H1 (cell line): ENCODE measurements at regions not wholly inside any gene's neighbourhood (a gene's known extent, or its start where the extent isn't known, plus 50 kb on each side); places are given as distances from the start of the nearest gene placed in this dataset.

ENCODE experiments used
- RXRA ChIP-seq: IDR thresholded peaks from 2 replicates; pipeline ENCODE4 v1.6.1; 2011; ENCODE audit warnings: low read depth, mild to moderate bottlenecking, low read length, moderate library complexity; ENCODE audit not compliant: insufficient read depth
- TF ChIP-seq, protein P1 (sequence below): IDR thresholded peaks from 2 replicates; pipeline ENCODE4 v1.6.1; 2011; ENCODE audit warnings: low read depth, mild to moderate bottlenecking, low read length; ENCODE audit not compliant: insufficient read depth

DNA sequence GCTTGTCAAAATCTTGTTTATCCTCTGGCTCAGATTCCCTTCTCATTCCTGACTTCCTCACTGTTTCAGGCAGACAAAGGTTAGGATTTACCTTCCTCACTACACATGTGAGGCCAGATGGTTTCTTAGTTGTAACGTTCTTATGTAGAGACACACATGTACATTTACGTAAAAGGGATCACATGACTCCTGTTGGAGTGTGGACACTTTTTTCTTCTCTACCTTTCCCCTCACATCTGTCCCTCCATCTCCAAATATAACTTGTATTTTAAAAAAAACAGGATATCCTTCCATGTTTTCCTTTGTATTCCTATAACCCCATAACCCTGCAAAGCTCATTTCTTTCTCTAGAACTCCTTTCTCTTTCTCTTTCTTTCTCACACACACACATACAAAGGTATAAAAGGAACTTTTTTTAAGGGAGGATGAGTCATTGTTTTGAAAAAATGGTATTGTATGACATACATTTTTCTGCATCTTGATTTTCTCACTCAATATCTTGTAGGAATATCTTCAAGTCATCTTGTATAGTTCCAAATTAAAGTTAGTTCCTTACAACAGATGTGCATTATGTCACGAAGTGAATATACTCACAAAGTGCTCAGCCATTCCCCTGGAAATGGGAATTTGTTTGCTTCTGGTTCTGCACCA, 78.2 kb upstream of the SULF2 start (continued):
- TF ChIP-seq RXRA, result no peak
- TF ChIP-seq, protein P1, sequence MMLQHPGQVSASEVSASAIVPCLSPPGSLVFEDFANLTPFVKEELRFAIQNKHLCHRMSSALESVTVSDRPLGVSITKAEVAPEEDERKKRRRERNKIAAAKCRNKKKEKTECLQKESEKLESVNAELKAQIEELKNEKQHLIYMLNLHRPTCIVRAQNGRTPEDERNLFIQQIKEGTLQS, result no peak
